HepG2 (cell line): ENCODE measurements at regions not wholly inside any gene's neighbourhood (a gene's known extent, or its start where the extent isn't known, plus 50 kb on each side); places are given as distances from the start of the nearest gene placed in this dataset.

ENCODE experiments used
- ATAC-seq: fragments of 200-7000 bp; cut with Tn5 transposase; 3 replicates; pipeline ENCODE4 v1.9.1; 2020; ENCODE audit warnings: mild to moderate bottlenecking, moderate library complexity
- BruUV-seq: library from RNA; stranded (reverse); fragments of 400-500 nt; replicated peaks from 2 replicates; lab custom pipeline; 2021; lab: Mats Ljungman, UMichigan
- CTCF ChIA-PET: fragments of 300-600 bp; formaldehyde crosslinking; extraction: SDS; loops from one replicate; lab custom pipeline; 2021; ENCODE audit warnings: low total read pairs, inconsistent platforms, low intra/inter-chr PET ratio; lab: Yijun Ruan, JAX
- POLR2A ChIA-PET: fragments of 350-600 bp; sonication (Branson Sonifier 250); formaldehyde crosslinking; loops from one replicate; lab custom pipeline; 2020; ENCODE audit warnings: antibody characterized with exemption, inconsistent platforms; lab: Yijun Ruan, JAX
- DNase-seq: peaks from one replicate; pipeline ENCODE4 v3.0.0-alpha.2; 2015; ENCODE audit warnings: low spot score
- FAIRE-seq: peaks from 3 replicates; lab custom pipeline; 2011; peaks lifted over from hg19 to GRCh38; lab: Jason Lieb, UNC
- H2AFZ ChIP-seq: one replicate; pipeline ENCODE4 v1.6.1; 2011; ENCODE audit warnings: low read length, inconsistent platforms
- H3K27ac ChIP-seq: fragments of 300-600 bp; 3 replicates; pipeline ENCODE4 v1.8.0; 2011; ENCODE audit warnings: mixed run types, mild to moderate bottlenecking, mixed read lengths, low read length, inconsistent platforms; ENCODE audit not compliant: insufficient read depth; ENCODE audit errors: extremely low read length
- H3K27me3 ChIP-seq, 2 experiments: fragments of 200-600 bp in 1 of 2; 2 replicates in 1 of 2; 3 replicates in 1 of 2; pipeline versions ENCODE4 v1.6.0 to v1.8.0; 2011; ENCODE audit warnings: low read length in 2 of 2, mild to moderate bottlenecking in 2 of 2, moderate library complexity in 2 of 2, inconsistent platforms in 1 of 2; ENCODE audit not compliant: insufficient read depth in 2 of 2, control insufficient read depth in 1 of 2
- H3K36me3 ChIP-seq, 2 experiments: fragments of 200-600 bp in 1 of 2; replicated peaks in 1 of 2; 2 replicates in 1 of 2; 3 replicates in 1 of 2; pipeline versions ENCODE4 v1.5.1 to v1.8.0; 2011; ENCODE audit warnings: low read length in 2 of 2, inconsistent platforms in 1 of 2; ENCODE audit not compliant: insufficient read depth in 2 of 2, control insufficient read depth in 1 of 2
- H3K4me1 ChIP-seq: 2 replicates; pipeline ENCODE4 v1.5.1; 2012; ENCODE audit warnings: low read length, inconsistent platforms; ENCODE audit not compliant: insufficient read depth
- H3K4me2 ChIP-seq: 2 replicates; pipeline ENCODE4 v1.6.0; 2011; ENCODE audit warnings: low read depth, low read length, inconsistent platforms
- H3K4me3 ChIP-seq, 3 experiments: fragments of 200-600 bp in 1 of 3; sonication (generic), shearing (Covaris generic) in 1 of 3; replicated peaks in 1 of 3; 2 replicates each; pipeline ENCODE4 v1.5.1; 2011 to 2016; ENCODE audit warnings: low read length in 3 of 3, inconsistent platforms in 2 of 3, low read depth in 2 of 3, mild to moderate bottlenecking in 2 of 3, control low read depth in 1 of 3, mixed read lengths in 1 of 3; ENCODE audit not compliant: insufficient read depth in 1 of 3
- H3K79me2 ChIP-seq: one replicate; pipeline ENCODE4 v1.6.1; 2011; ENCODE audit warnings: low read length, inconsistent platforms; ENCODE audit not compliant: insufficient read depth
- H3K9ac ChIP-seq: 2 replicates; pipeline ENCODE4 v1.6.0; 2011; ENCODE audit warnings: mild to moderate bottlenecking, low read depth, low read length, inconsistent platforms; ENCODE audit not compliant: insufficient read depth
- H3K9me3 ChIP-seq: 2 replicates; pipeline ENCODE4 v1.5.1; 2012; ENCODE audit warnings: mild to moderate bottlenecking, low read length
- H4K20me1 ChIP-seq: 2 replicates; pipeline ENCODE4 v1.6.0; 2011; ENCODE audit warnings: inconsistent platforms, mild to moderate bottlenecking, low read length, moderate library complexity; ENCODE audit not compliant: insufficient read depth
- GTF3A ChIP-seq: sonication (generic); formaldehyde crosslinking; conservative IDR thresholded peaks from 2 replicates; pipeline ENCODE4 v1.4.0; 2020; ENCODE audit warnings: mild to moderate bottlenecking, missing genetic modification reagents
- HOMEZ ChIP-seq: IDR thresholded peaks from 2 replicates; pipeline ENCODE4 v1.6.1; 2016; ENCODE audit warnings: low read depth
- KDM5A ChIP-seq: fragments of 200-600 bp; sonication (generic); IDR thresholded peaks from 2 replicates; pipeline ENCODE4 v1.7.0; 2018; ENCODE audit warnings: antibody characterized with exemption, mild to moderate bottlenecking, low read length, borderline replicate concordance
- KMT2B ChIP-seq: IDR thresholded peaks from 2 replicates; pipeline ENCODE4 v1.6.1; 2016; ENCODE audit warnings: missing genetic modification reagents, missing compliant biosample characterization
- NAIF1 ChIP-seq: sonication (generic); formaldehyde crosslinking; IDR thresholded peaks from 2 replicates; pipeline ENCODE4 v1.5.0; 2020; ENCODE audit warnings: mild to moderate bottlenecking, missing genetic modification reagents, borderline replicate concordance
- POGK ChIP-seq: sonication (generic); formaldehyde crosslinking; conservative IDR thresholded peaks from 2 replicates; pipeline ENCODE4 v1.8.0; 2022; ENCODE audit warnings: mild to moderate bottlenecking, moderate library complexity, missing genetic modification reagents
- POGZ ChIP-seq: sonication (generic); formaldehyde crosslinking; IDR thresholded peaks from 2 replicates; pipeline ENCODE4 v1.4.0; 2020; ENCODE audit warnings: mild to moderate bottlenecking, missing genetic modification reagents
- TBP ChIP-seq: sonication (generic); formaldehyde crosslinking; IDR thresholded peaks from 2 replicates; pipeline ENCODE4 v1.5.0; 2020; ENCODE audit warnings: missing genetic modification reagents
- TGIF2 ChIP-seq: IDR thresholded peaks from 2 replicates; pipeline ENCODE4 v1.6.1; 2016; ENCODE audit warnings: control low read depth, missing compliant biosample characterization
- ZFP1 ChIP-seq: IDR thresholded peaks from 2 replicates; pipeline ENCODE4 v1.6.1; 2016
- ZNF468 ChIP-seq: sonication (generic); formaldehyde crosslinking; IDR thresholded peaks from 2 replicates; pipeline ENCODE4 v1.8.0; 2022; ENCODE audit warnings: mild to moderate bottlenecking, moderate library complexity, missing genetic modification reagents
- ZNF567 ChIP-seq: sonication (generic); formaldehyde crosslinking; IDR thresholded peaks from 2 replicates; pipeline ENCODE4 v1.8.1; 2023; ENCODE audit warnings: mild to moderate bottlenecking, missing genetic modification reagents, borderline replicate concordance
- WGBS: methylation state at CpG from one replicate; pipeline ENCODE4 v1.1.6; 2017; ENCODE audit warnings: low lambda C conversion rate; 5-methylcytosine and 5-hydroxymethylcytosine counted together
- in situ Hi-C: cut with HindIII; loops from 2 replicates; pipeline ENCODE4 v1.10.0; 2017; ENCODE audit warnings: low pct_unique_long_range_greater_than_20kb; ENCODE audit not compliant: extremely low pct_ligation_motif_present
- intact Hi-C: fragments of 100-400 bp; cut with micrococcal nuclease; formaldehyde crosslinking; loops from one replicate; pipeline ENCODE4 v1.10.0; 2022; ENCODE audit not compliant: unreplicated experiment

- no peaks in the 10 kb centered on the region for H3K36me3 ChIP-seq
- POLR2A ChIA-PET = no interaction called here
- no peaks in the 10 kb centered on the region for H3K9me3 ChIP-seq
- 66% methylated on average over 5 of the region's 5 CpGs for WGBS
- no peaks in the 10 kb centered on the region for H3K79me2 ChIP-seq
- H2AFZ ChIP-seq = no peak overlapping the region
- no peak overlapping the region for H3K27ac ChIP-seq
- H3K4me3 ChIP-seq = no peak overlapping the region
- intact Hi-C loops = no loop called here
- no peak for TF ChIP-seq ZNF468 (CRISPR knock-in tag)
- TF ChIP-seq ZFP1 (CRISPR knock-in tag) = no peak
- no peak for TF ChIP-seq TBP (CRISPR knock-in tag)
- peak; percentile 79; the same call in 1 of the 2 replicates for TF ChIP-seq HOMEZ (CRISPR knock-in tag)
- no peak for TF ChIP-seq TGIF2 (CRISPR knock-in tag)
- TF ChIP-seq ZNF567 (CRISPR knock-in tag) = no peak
- TF ChIP-seq KMT2B (CRISPR knock-in tag) = no peak
- TF ChIP-seq NAIF1 (CRISPR knock-in tag) = no peak
- no peak for TF ChIP-seq KDM5A
- TF ChIP-seq POGK (CRISPR knock-in tag) = no peak
- peak; percentile 30; the same call in 1 of the 2 replicates for TF ChIP-seq POGZ
- TF ChIP-seq GTF3A (CRISPR knock-in tag) = no peak
- FAIRE-seq (no peak), DNase-seq (peak; percentile 3), ATAC-seq (no peak)
- H3K9ac ChIP-seq = no peak overlapping the region
- H4K20me1 ChIP-seq = no peaks in the 10 kb centered on the region
- no peaks in the 10 kb centered on the region for H3K27me3 ChIP-seq
- in situ Hi-C loops = no loop called here
- peaks cover 7% of the 10 kb centered on the region for H3K4me1 ChIP-seq
- CTCF ChIA-PET = no interaction called here
- H3K4me2 ChIP-seq = no peak overlapping the region
- BruUV-seq = no TSS peak
Observed at GRCh38 chr5:93090698-93091097, 490.3 kb downstream of the NR2F1-AS1 start.
